ENCODE measurements at regions not wholly inside any gene's neighbourhood (a gene's known extent, or its start where the extent isn't known, plus 50 kb on each side); places are given as distances from the start of the nearest gene placed in this dataset.

DNA sequence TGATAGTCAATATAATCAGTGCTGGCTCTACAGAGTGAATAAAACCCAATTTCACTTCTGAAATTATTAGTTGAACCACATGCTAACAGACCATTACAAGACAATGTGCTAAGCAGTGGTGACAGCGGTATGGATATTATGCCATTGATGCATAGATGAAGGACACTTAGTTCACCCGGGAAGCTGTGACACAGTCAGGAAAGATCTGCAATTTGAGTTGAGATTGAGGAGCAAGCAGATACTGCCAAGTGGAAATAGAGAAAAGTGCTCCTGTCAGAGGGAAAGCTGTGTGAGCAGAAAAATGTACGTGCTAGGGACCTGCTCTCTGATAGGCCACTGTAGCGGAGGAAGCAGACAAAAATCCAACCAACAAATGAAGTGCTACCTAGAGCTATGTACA, 529.5 kb upstream of the CDH2 start:
- no peak for TF ChIP-seq POLR2A (IDR thresholded peaks at IDR 0.05; ENCODE audit: low read length)
- no peak for TF ChIP-seq GATA1 (IDR thresholded peaks at IDR 0.05; ENCODE audit: low read depth, low read length)

All from erythroblast (primary cell).